ENCODE measurements at regions not wholly inside any gene's neighbourhood (a gene's known extent, or its start where the extent isn't known, plus 50 kb on each side); places are given as distances from the start of the nearest gene placed in this dataset.

GRCh38 chr4:14559646-14560045, 442.6 kb upstream of the CPEB2 start:
- Mint-ChIP-seq H3K36me3 (no peaks in the 10 kb centered on the region), H3K9me3 (peaks cover 0 to 1% (median 0%) of the 10 kb centered on the region in 5 donors), H3K4me1 (no peaks in the 10 kb centered on the region), H3K27ac (no peak overlapping the region), H3K27me3 (peaks cover 0 to 3% of the 10 kb centered on the region in 2 donors), H3K4me3 (no peak overlapping the region)
- Histone ChIP-seq H3K27me3 (ENCODE audit: insufficient read depth, low read length, poor library complexity, severe bottlenecking) (no peaks in the 10 kb centered on the region), H3K4me1 (ENCODE audit: insufficient read depth, low read length) (no peaks in the 10 kb centered on the region), H3K36me3 (ENCODE audit: insufficient read depth, low read length) (no peaks in the 10 kb centered on the region), H3K4me3 (ENCODE audit: low read length) (no peak overlapping the region), H3K9me3 (ENCODE audit: low read length) (no peaks in the 10 kb centered on the region), H3K27ac (ENCODE audit: low read depth, low read length) (no peak overlapping the region)
- ChIA-PET POLR2A (no interaction called here), CTCF (no interaction called here)
- no peak for DNase-seq

- H3K27ac Mint-ChIP-seq: no peak overlapping the region
- CTCF ChIA-PET: no interaction called here
These were observed 441.7 kb upstream of the CPEB2 start for GRCh38 chr4:14560577-14560976.

GRCh38 chr4:14562901-14563300, 439.4 kb upstream of the CPEB2 start:
- Histone ChIP-seq H3K27ac (ENCODE audit: low read depth, low read length) (no peak overlapping the region), H3K27me3 (ENCODE audit: insufficient read depth, low read length, poor library complexity, severe bottlenecking) (no peaks in the 10 kb centered on the region), H3K4me3 (ENCODE audit: low read length) (no peak overlapping the region), H3K36me3 (ENCODE audit: insufficient read depth, low read length) (no peaks in the 10 kb centered on the region), H3K9me3 (ENCODE audit: low read length) (no peaks in the 10 kb centered on the region), H3K4me1 (ENCODE audit: insufficient read depth, low read length) (no peaks in the 10 kb centered on the region)
- Mint-ChIP-seq H3K4me1 (no peaks in the 10 kb centered on the region), H3K27ac (no peak overlapping the region), H3K27me3 (peaks cover 0 to 3% of the 10 kb centered on the region in 2 donors), H3K9me3 (peaks cover 0 to 6% (median 2%) of the 10 kb centered on the region in 5 donors), H3K36me3 (no peaks in the 10 kb centered on the region), H3K4me3 (no peak overlapping the region)
- POLR2A ChIA-PET: no interaction called here
- DNase-seq: no peak
- CTCF ChIA-PET: no interaction called here

More at GRCh38 chr4:14560577-14560976, 441.7 kb upstream of the CPEB2 start:
- no peak for DNase-seq
- H3K9me3 Mint-ChIP-seq: peaks cover 0 to 6% (median 0%) of the 10 kb centered on the region in 5 donors
- H3K4me3 ChIP-seq (ENCODE audit: low read length): no peak overlapping the region
- no peaks in the 10 kb centered on the region for H3K27me3 ChIP-seq (ENCODE audit: insufficient read depth, low read length, poor library complexity, severe bottlenecking)
- no peaks in the 10 kb centered on the region for H3K4me1 ChIP-seq (ENCODE audit: insufficient read depth, low read length)
- H3K4me3 Mint-ChIP-seq: no peak overlapping the region
- no peaks in the 10 kb centered on the region for H3K9me3 ChIP-seq (ENCODE audit: low read length)
- peaks cover 0 to 3% of the 10 kb centered on the region in 2 donors for H3K27me3 Mint-ChIP-seq
- H3K36me3 ChIP-seq (ENCODE audit: insufficient read depth, low read length): no peaks in the 10 kb centered on the region
- H3K36me3 Mint-ChIP-seq: no peaks in the 10 kb centered on the region
- POLR2A ChIA-PET: no interaction called here
- no peak overlapping the region for H3K27ac ChIP-seq (ENCODE audit: low read depth, low read length)
- H3K4me1 Mint-ChIP-seq: no peaks in the 10 kb centered on the region

- H3K27ac Mint-ChIP-seq: no peak overlapping the region
- no peaks in the 10 kb centered on the region for H3K27me3 ChIP-seq (ENCODE audit: insufficient read depth, low read length, poor library complexity, severe bottlenecking)
- peaks cover 0 to 6% (median 2%) of the 10 kb centered on the region in 5 donors for H3K9me3 Mint-ChIP-seq
- no peaks in the 10 kb centered on the region for H3K36me3 ChIP-seq (ENCODE audit: insufficient read depth, low read length)
- H3K27me3 Mint-ChIP-seq: peaks cover 0 to 3% of the 10 kb centered on the region in 2 donors
- POLR2A ChIA-PET: no interaction called here
- no peak overlapping the region for H3K4me3 Mint-ChIP-seq
- H3K4me3 ChIP-seq (ENCODE audit: low read length): no peak overlapping the region
- no peaks in the 10 kb centered on the region for H3K4me1 Mint-ChIP-seq
- no peaks in the 10 kb centered on the region for H3K36me3 Mint-ChIP-seq
- no peak overlapping the region for H3K27ac ChIP-seq (ENCODE audit: low read depth, low read length)
- no peaks in the 10 kb centered on the region for H3K4me1 ChIP-seq (ENCODE audit: insufficient read depth, low read length)
- no peak for DNase-seq
- CTCF ChIA-PET: no interaction called here
- no peaks in the 10 kb centered on the region for H3K9me3 ChIP-seq (ENCODE audit: low read length)
These were observed 438.0 kb upstream of the CPEB2 start for GRCh38 chr4:14564281-14564680.

- Mint-ChIP-seq H3K27me3 (no peaks in the 10 kb centered on the region), H3K4me1 (no peaks in the 10 kb centered on the region)
- no peak for DNase-seq
These were observed 435.8 kb upstream of the CPEB2 start for GRCh38 chr4:14566518-14566917.

GRCh38 chr4:14568351-14568750, 433.9 kb upstream of the CPEB2 start:
- Mint-ChIP-seq H3K27me3 (no peaks in the 10 kb centered on the region), H3K4me3 (no peak overlapping the region), H3K36me3 (no peaks in the 10 kb centered on the region), H3K27ac (no peak overlapping the region), H3K9me3 (peaks cover 0 to 6% (median 2%) of the 10 kb centered on the region in 5 donors), H3K4me1 (no peaks in the 10 kb centered on the region)
- Histone ChIP-seq H3K36me3 (ENCODE audit: insufficient read depth, low read length) (no peaks in the 10 kb centered on the region), H3K9me3 (ENCODE audit: low read length) (no peaks in the 10 kb centered on the region), H3K27ac (ENCODE audit: low read depth, low read length) (no peak overlapping the region), H3K4me3 (ENCODE audit: low read length) (no peak overlapping the region), H3K4me1 (ENCODE audit: insufficient read depth, low read length) (no peaks in the 10 kb centered on the region), H3K27me3 (ENCODE audit: insufficient read depth, low read length, poor library complexity, severe bottlenecking) (no peaks in the 10 kb centered on the region)
- ChIA-PET CTCF (no interaction called here), POLR2A (no interaction called here)
- no peak for DNase-seq

More at GRCh38 chr4:14566518-14566917, 435.8 kb upstream of the CPEB2 start:
- ChIA-PET CTCF (no interaction called here), POLR2A (no interaction called here)
- Histone ChIP-seq H3K9me3 (ENCODE audit: low read length) (no peaks in the 10 kb centered on the region), H3K36me3 (ENCODE audit: insufficient read depth, low read length) (no peaks in the 10 kb centered on the region), H3K4me3 (ENCODE audit: low read length) (no peak overlapping the region), H3K27me3 (ENCODE audit: insufficient read depth, low read length, poor library complexity, severe bottlenecking) (no peaks in the 10 kb centered on the region), H3K4me1 (ENCODE audit: insufficient read depth, low read length) (no peaks in the 10 kb centered on the region), H3K27ac (ENCODE audit: low read depth, low read length) (no peak overlapping the region)
- Mint-ChIP-seq H3K27ac (no peak overlapping the region), H3K9me3 (peaks cover 0 to 6% (median 2%) of the 10 kb centered on the region in 5 donors), H3K36me3 (no peaks in the 10 kb centered on the region), H3K4me3 (no peak overlapping the region)

- POLR2A ChIA-PET: no interaction called here
- no peak for DNase-seq
- CTCF ChIA-PET: no interaction called here
- H3K4me1 ChIP-seq (ENCODE audit: insufficient read depth, low read length): no peaks in the 10 kb centered on the region
- no peaks in the 10 kb centered on the region for H3K9me3 ChIP-seq (ENCODE audit: low read length)
- Mint-ChIP-seq H3K4me1 (no peaks in the 10 kb centered on the region), H3K27me3 (no peaks in the 10 kb centered on the region), H3K9me3 (peaks cover 0 to 3% (median 2%) of the 10 kb centered on the region in 5 donors), H3K27ac (no peak overlapping the region), H3K4me3 (no peak overlapping the region), H3K36me3 (peaks cover 0 to 3% (median 0%) of the 10 kb centered on the region in 3 donors)
- H3K36me3 ChIP-seq (ENCODE audit: insufficient read depth, low read length): no peaks in the 10 kb centered on the region
- no peaks in the 10 kb centered on the region for H3K27me3 ChIP-seq (ENCODE audit: insufficient read depth, low read length, poor library complexity, severe bottlenecking)
- H3K27ac ChIP-seq (ENCODE audit: low read depth, low read length): no peak overlapping the region
- no peak overlapping the region for H3K4me3 ChIP-seq (ENCODE audit: low read length)
These were observed 427.0 kb upstream of the CPEB2 start for GRCh38 chr4:14575289-14575688.

GRCh38 chr4:14575919-14576318, 426.4 kb upstream of the CPEB2 start:
- peaks cover 0 to 3% (median 0%) of the 10 kb centered on the region in 3 donors for H3K36me3 Mint-ChIP-seq
- Histone ChIP-seq H3K27ac (ENCODE audit: low read depth, low read length) (no peak overlapping the region), H3K27me3 (ENCODE audit: insufficient read depth, low read length, poor library complexity, severe bottlenecking) (no peaks in the 10 kb centered on the region), H3K4me3 (ENCODE audit: low read length) (no peak overlapping the region), H3K36me3 (ENCODE audit: insufficient read depth, low read length) (no peaks in the 10 kb centered on the region), H3K4me1 (ENCODE audit: insufficient read depth, low read length) (no peaks in the 10 kb centered on the region), H3K9me3 (ENCODE audit: low read length) (no peaks in the 10 kb centered on the region)
- H3K27ac Mint-ChIP-seq: no peak overlapping the region
- DNase-seq: no peak
- CTCF ChIA-PET: no interaction called here
- H3K9me3 Mint-ChIP-seq: peaks cover 0 to 3% (median 2%) of the 10 kb centered on the region in 5 donors
- no peaks in the 10 kb centered on the region for H3K27me3 Mint-ChIP-seq
- no peak overlapping the region for H3K4me3 Mint-ChIP-seq
- POLR2A ChIA-PET: no interaction called here
- H3K4me1 Mint-ChIP-seq: no peaks in the 10 kb centered on the region

GRCh38 chr4:14580061-14580460, 422.2 kb upstream of the CPEB2 start:
- no peak for DNase-seq
- no peaks in the 10 kb centered on the region for H3K9me3 ChIP-seq (ENCODE audit: low read length)
- H3K27ac ChIP-seq (ENCODE audit: low read depth, low read length): no peak overlapping the region
- Mint-ChIP-seq H3K4me1 (no peaks in the 10 kb centered on the region), H3K27ac (no peak overlapping the region), H3K4me3 (no peak overlapping the region), H3K36me3 (peaks cover 0 to 3% (median 0%) of the 10 kb centered on the region in 3 donors), H3K9me3 (peaks cover 0 to 11% (median 0%) of the 10 kb centered on the region in 5 donors), H3K27me3 (no peaks in the 10 kb centered on the region)
- H3K36me3 ChIP-seq (ENCODE audit: insufficient read depth, low read length): no peaks in the 10 kb centered on the region
- no peaks in the 10 kb centered on the region for H3K27me3 ChIP-seq (ENCODE audit: insufficient read depth, low read length, poor library complexity, severe bottlenecking)
- no peak overlapping the region for H3K4me3 ChIP-seq (ENCODE audit: low read length)
- ChIA-PET POLR2A (no interaction called here), CTCF (no interaction called here)
- H3K4me1 ChIP-seq (ENCODE audit: insufficient read depth, low read length): no peaks in the 10 kb centered on the region

Measured in CD8-positive, alpha-beta memory T cell (primary cell).